ENCODE measurements at regions not wholly inside any gene's neighbourhood (a gene's known extent, or its start where the extent isn't known, plus 50 kb on each side); places are given as distances from the start of the nearest gene placed in this dataset.

- Histone ChIP-seq H3K79me2 (ENCODE audit: control insufficient read depth, insufficient read depth, low read length) (no peaks in the 10 kb centered on the region), H3K4me2 (ENCODE audit: extremely low read depth, insufficient read depth, low read length) (no peak overlapping the region), H2AFZ (ENCODE audit: low read length) (no peak overlapping the region), H3K4me3 (replicated peaks in 1 of 4; ENCODE audit: control extremely low read depth in 1 of 4, insufficient read depth in 1 of 4, low read depth in 3 of 4, low read length in 4 of 4) (no peak overlapping the region), H3K4me1 (ENCODE audit: control insufficient read depth, extremely low read depth, insufficient read depth, low read length) (no peaks in the 10 kb centered on the region), H3K27me3 (ENCODE audit: control insufficient read depth, insufficient read depth, low read length) (no peaks in the 10 kb centered on the region), H3K9me3 (ENCODE audit: control insufficient read depth, insufficient read depth, low read depth, low read length) (no peaks in the 10 kb centered on the region), H3K27ac (ENCODE audit: insufficient read depth, low read length) (no peak overlapping the region), H3K9ac (ENCODE audit: insufficient read depth, low read length) (no peak overlapping the region), H4K20me1 (ENCODE audit: control insufficient read depth, extremely low read depth, insufficient read depth, low read length) (no peaks in the 10 kb centered on the region), H3K36me3 (ENCODE audit: control insufficient read depth, insufficient read depth, low read length) (no peaks in the 10 kb centered on the region)
- no peak for TF ChIP-seq CTCF (conservative IDR thresholded peaks at IDR 0.05 in 1 of 2, IDR thresholded peaks at IDR 0.05 in 1 of 2; ENCODE audit: low read depth in 1 of 2, low read length in 2 of 2)
- no peak for TF ChIP-seq EZH2 (IDR thresholded peaks at IDR 0.05; ENCODE audit: low read length, missing control alignments)
- DNase-seq (ENCODE audit: low read depth in 2 of 2), result no peak
These were observed 56.8 kb upstream of the TAMM41 start for GRCh38 chr3:11903447-11903846.

- Histone ChIP-seq H3K4me3 (replicated peaks in 1 of 4; ENCODE audit: control extremely low read depth in 1 of 4, insufficient read depth in 1 of 4, low read depth in 3 of 4, low read length in 4 of 4) (no peak overlapping the region), H3K36me3 (ENCODE audit: control insufficient read depth, insufficient read depth, low read length) (no peaks in the 10 kb centered on the region), H3K27ac (ENCODE audit: insufficient read depth, low read length) (no peak overlapping the region), H3K4me1 (ENCODE audit: control insufficient read depth, extremely low read depth, insufficient read depth, low read length) (no peaks in the 10 kb centered on the region), H3K79me2 (ENCODE audit: control insufficient read depth, insufficient read depth, low read length) (no peaks in the 10 kb centered on the region), H3K9me3 (ENCODE audit: control insufficient read depth, insufficient read depth, low read depth, low read length) (no peaks in the 10 kb centered on the region), H3K9ac (ENCODE audit: insufficient read depth, low read length) (no peak overlapping the region), H2AFZ (ENCODE audit: low read length) (no peak overlapping the region), H3K4me2 (ENCODE audit: extremely low read depth, insufficient read depth, low read length) (no peak overlapping the region), H3K27me3 (ENCODE audit: control insufficient read depth, insufficient read depth, low read length) (no peaks in the 10 kb centered on the region), H4K20me1 (ENCODE audit: control insufficient read depth, extremely low read depth, insufficient read depth, low read length) (no peaks in the 10 kb centered on the region)
- TF ChIP-seq CTCF (conservative IDR thresholded peaks at IDR 0.05 in 1 of 2, IDR thresholded peaks at IDR 0.05 in 1 of 2; ENCODE audit: low read depth in 1 of 2, low read length in 2 of 2), result no peak
- TF ChIP-seq EZH2 (IDR thresholded peaks at IDR 0.05; ENCODE audit: low read length, missing control alignments), result no peak
- DNase-seq (ENCODE audit: low read depth in 2 of 2), result no peak
These were observed 57.5 kb upstream of the TAMM41 start for GRCh38 chr3:11904157-11904556.

DNA sequence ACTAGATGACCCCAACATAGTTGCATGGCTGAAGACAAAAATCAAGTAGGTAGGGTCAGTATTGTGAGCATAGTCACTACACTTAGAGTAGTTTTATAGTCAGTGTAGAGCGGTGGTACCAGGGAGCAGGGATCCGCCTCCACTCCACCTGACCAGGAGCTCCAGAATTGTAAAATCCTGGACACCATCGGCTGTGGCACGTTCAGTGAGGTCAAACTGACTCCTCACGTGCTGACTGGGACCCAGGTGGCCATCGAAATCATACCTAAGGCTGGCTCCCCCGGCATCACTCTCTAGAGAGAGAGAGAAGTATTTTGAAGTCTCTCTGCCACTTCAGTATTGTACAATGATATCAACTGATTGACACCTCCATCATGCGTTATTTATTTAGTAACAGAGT, 59.7 kb upstream of the TAMM41 start:
- DNase-seq (ENCODE audit: low read depth in 2 of 2), result no peak

More for the DNA sequence above, 59.7 kb upstream of the TAMM41 start:
- Histone ChIP-seq H3K79me2 (ENCODE audit: control insufficient read depth, insufficient read depth, low read length) (no peaks in the 10 kb centered on the region), H3K4me1 (ENCODE audit: control insufficient read depth, extremely low read depth, insufficient read depth, low read length) (no peaks in the 10 kb centered on the region), H3K27ac (ENCODE audit: insufficient read depth, low read length) (no peak overlapping the region), H3K4me3 (replicated peaks in 1 of 4; ENCODE audit: control extremely low read depth in 1 of 4, insufficient read depth in 1 of 4, low read depth in 3 of 4, low read length in 4 of 4) (no peak overlapping the region), H3K27me3 (ENCODE audit: control insufficient read depth, insufficient read depth, low read length) (no peaks in the 10 kb centered on the region), H3K9me3 (ENCODE audit: control insufficient read depth, insufficient read depth, low read depth, low read length) (no peaks in the 10 kb centered on the region), H4K20me1 (ENCODE audit: control insufficient read depth, extremely low read depth, insufficient read depth, low read length) (no peaks in the 10 kb centered on the region), H3K36me3 (ENCODE audit: control insufficient read depth, insufficient read depth, low read length) (no peaks in the 10 kb centered on the region), H3K9ac (ENCODE audit: insufficient read depth, low read length) (no peak overlapping the region), H3K4me2 (ENCODE audit: extremely low read depth, insufficient read depth, low read length) (no peak overlapping the region), H2AFZ (ENCODE audit: low read length) (no peak overlapping the region)
- TF ChIP-seq CTCF (conservative IDR thresholded peaks at IDR 0.05 in 1 of 2, IDR thresholded peaks at IDR 0.05 in 1 of 2; ENCODE audit: low read depth in 1 of 2, low read length in 2 of 2) (no peak), EZH2 (IDR thresholded peaks at IDR 0.05; ENCODE audit: low read length, missing control alignments) (no peak)

All from fibroblast of lung (primary cell).